Liver (tissue), 7 donors: ENCODE measurements at regions not wholly inside any gene's neighbourhood (a gene's known extent, or its start where the extent isn't known, plus 50 kb on each side); places are given as distances from the start of the nearest gene placed in this dataset.

Experiments used
- DNase-seq: peaks from one replicate; pipeline ENCODE4 v3.0.0-alpha.2; 2017; ENCODE audit warnings: low spot score
- H3K27ac ChIP-seq, 2 donors: one replicate each; pipeline ENCODE4 v1.7.0; 2013; ENCODE audit warnings: inconsistent platforms in 2 of 2, low read length in 2 of 2, control low read depth in 1 of 2, low read depth in 1 of 2, mild to moderate bottlenecking in 1 of 2
- H3K27me3 ChIP-seq, 4 donors: one replicate each; pipeline versions ENCODE4 v1.6.1 to v1.7.0; 2013; ENCODE audit warnings: low read length in 3 of 4, inconsistent platforms in 1 of 4, mild to moderate bottlenecking in 1 of 4, moderate library complexity in 1 of 4; ENCODE audit not compliant: control insufficient read depth in 4 of 4, insufficient read depth in 4 of 4
- H3K36me3 ChIP-seq, 4 donors: one replicate each; pipeline versions ENCODE4 v1.6.1 to v1.7.0; 2013; ENCODE audit warnings: low read length in 3 of 4, mild to moderate bottlenecking in 3 of 4, low read depth in 1 of 4, moderate library complexity in 1 of 4; ENCODE audit not compliant: control insufficient read depth in 4 of 4, insufficient read depth in 3 of 4
- H3K4me1 ChIP-seq, 4 donors: one replicate each; pipeline versions ENCODE4 v1.6.1 to v1.7.0; 2013; ENCODE audit warnings: low read length in 3 of 4, mild to moderate bottlenecking in 3 of 4, moderate library complexity in 1 of 4; ENCODE audit not compliant: control insufficient read depth in 4 of 4, insufficient read depth in 4 of 4
- H3K4me3 ChIP-seq, 3 donors: one replicate each; pipeline versions ENCODE4 v1.6.1 to v1.7.0; 2013; ENCODE audit warnings: low read length in 3 of 3, control low read depth in 1 of 3, low read depth in 1 of 3, mild to moderate bottlenecking in 1 of 3
- H3K9ac ChIP-seq, 2 donors: one replicate each; pipeline ENCODE4 v1.7.0; 2013; ENCODE audit warnings: low read length in 2 of 2, mild to moderate bottlenecking in 2 of 2, moderate library complexity in 2 of 2, control low read depth in 1 of 2, low read depth in 1 of 2
- H3K9me3 ChIP-seq, 4 donors: one replicate each; pipeline versions ENCODE4 v1.6.1 to v1.7.0; 2013; ENCODE audit warnings: low read length in 3 of 4; ENCODE audit not compliant: control insufficient read depth in 4 of 4
- EGR1 ChIP-seq, 2 donors: IDR thresholded peaks; 2 replicates each; pipeline ENCODE4 v1.6.1; 2016 to 2018; ENCODE audit warnings: antibody characterized with exemption in 2 of 2, low read depth in 2 of 2
- FOXA1 ChIP-seq: IDR thresholded peaks from 2 replicates; pipeline ENCODE4 v1.6.1; 2016; ENCODE audit warnings: antibody characterized with exemption
- GABPA ChIP-seq, 2 donors: IDR thresholded peaks in 1 of 2; conservative IDR thresholded peaks in 1 of 2; 2 replicates each; pipeline ENCODE4 v1.6.1; 2016; ENCODE audit warnings: antibody characterized with exemption in 2 of 2, mild to moderate bottlenecking in 1 of 2, moderate library complexity in 1 of 2
- HNF4G ChIP-seq: IDR thresholded peaks from 2 replicates; pipeline ENCODE4 v1.6.1; 2016; ENCODE audit warnings: antibody characterized with exemption
- NR2F2 ChIP-seq: IDR thresholded peaks from 2 replicates; pipeline ENCODE4 v1.6.1; 2016; ENCODE audit warnings: antibody characterized with exemption
- YY1 ChIP-seq: IDR thresholded peaks from 2 replicates; pipeline ENCODE4 v1.6.1; 2016; ENCODE audit warnings: antibody characterized with exemption, mild to moderate bottlenecking
- WGBS: extraction: QIAGEN DNeasy Blood & Tissue Kit; methylation state at CpG from one replicate; pipeline ENCODE4 v1.1.7; 2013; 5-methylcytosine and 5-hydroxymethylcytosine counted together
- TF ChIP-seq, protein P1 (sequence below): IDR thresholded peaks from 2 replicates; pipeline ENCODE4 v1.6.1; 2016; ENCODE audit warnings: antibody characterized with exemption
- TF ChIP-seq, protein P2 (sequence below): IDR thresholded peaks from 2 replicates; pipeline ENCODE4 v1.6.1; 2016; ENCODE audit warnings: antibody characterized with exemption, mild to moderate bottlenecking
- TF ChIP-seq, protein P3 (sequence below): IDR thresholded peaks from 2 replicates; pipeline ENCODE4 v1.6.1; 2016; ENCODE audit warnings: antibody characterized with exemption
- TF ChIP-seq, protein P4 (sequence below): IDR thresholded peaks from 2 replicates; pipeline ENCODE4 v1.6.1; 2016; ENCODE audit warnings: antibody characterized with exemption
- donor health status: healthy.
- donor health status: healthy.
- donor health status: healthy.
- donor health status: healthy.

DNA sequence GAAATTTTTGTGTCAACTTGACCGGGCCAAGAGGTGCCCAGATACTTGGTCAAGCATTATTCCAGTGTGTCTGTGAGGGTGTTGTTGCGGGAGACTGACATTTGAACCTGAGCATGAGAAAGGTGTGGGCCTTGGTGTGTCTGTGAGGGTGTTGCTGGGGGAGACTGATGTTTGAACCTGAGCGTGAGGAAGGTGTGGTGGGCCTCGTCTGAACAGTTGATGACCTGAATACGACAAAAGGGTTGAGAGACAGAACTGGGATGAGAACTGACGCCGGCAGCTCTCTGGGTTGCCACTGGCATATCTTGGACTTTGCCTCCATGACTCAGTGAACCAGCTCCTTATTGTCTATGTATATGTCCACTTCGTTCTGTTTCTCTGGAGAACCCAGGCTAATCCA is 240.5 kb downstream of the ERMARD start:
- Histone ChIP-seq H3K4me3 (no peak overlapping the region), H3K9ac (no peak overlapping the region), H3K9me3 (no peaks in the 10 kb centered on the region), H3K4me1 (peaks cover 0 to 1% (median 0%) of the 10 kb centered on the region in 4 donors), H3K27ac (no peak overlapping the region), H3K27me3 (no peaks in the 10 kb centered on the region), H3K36me3 (no peaks in the 10 kb centered on the region)
- DNase-seq = no peak
- TF ChIP-seq EGR1 (IDR thresholded peaks at IDR 0.05; ENCODE audit: low read depth in 2 of 2) = no peak
- no peak for TF ChIP-seq HNF4G
- TF ChIP-seq, protein P1, sequence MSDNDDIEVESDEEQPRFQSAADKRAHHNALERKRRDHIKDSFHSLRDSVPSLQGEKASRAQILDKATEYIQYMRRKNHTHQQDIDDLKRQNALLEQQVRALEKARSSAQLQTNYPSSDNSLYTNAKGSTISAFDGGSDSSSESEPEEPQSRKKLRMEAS = no peak
- no peak for TF ChIP-seq FOXA1
- no peak for TF ChIP-seq NR2F2
- TF ChIP-seq, protein P2, sequence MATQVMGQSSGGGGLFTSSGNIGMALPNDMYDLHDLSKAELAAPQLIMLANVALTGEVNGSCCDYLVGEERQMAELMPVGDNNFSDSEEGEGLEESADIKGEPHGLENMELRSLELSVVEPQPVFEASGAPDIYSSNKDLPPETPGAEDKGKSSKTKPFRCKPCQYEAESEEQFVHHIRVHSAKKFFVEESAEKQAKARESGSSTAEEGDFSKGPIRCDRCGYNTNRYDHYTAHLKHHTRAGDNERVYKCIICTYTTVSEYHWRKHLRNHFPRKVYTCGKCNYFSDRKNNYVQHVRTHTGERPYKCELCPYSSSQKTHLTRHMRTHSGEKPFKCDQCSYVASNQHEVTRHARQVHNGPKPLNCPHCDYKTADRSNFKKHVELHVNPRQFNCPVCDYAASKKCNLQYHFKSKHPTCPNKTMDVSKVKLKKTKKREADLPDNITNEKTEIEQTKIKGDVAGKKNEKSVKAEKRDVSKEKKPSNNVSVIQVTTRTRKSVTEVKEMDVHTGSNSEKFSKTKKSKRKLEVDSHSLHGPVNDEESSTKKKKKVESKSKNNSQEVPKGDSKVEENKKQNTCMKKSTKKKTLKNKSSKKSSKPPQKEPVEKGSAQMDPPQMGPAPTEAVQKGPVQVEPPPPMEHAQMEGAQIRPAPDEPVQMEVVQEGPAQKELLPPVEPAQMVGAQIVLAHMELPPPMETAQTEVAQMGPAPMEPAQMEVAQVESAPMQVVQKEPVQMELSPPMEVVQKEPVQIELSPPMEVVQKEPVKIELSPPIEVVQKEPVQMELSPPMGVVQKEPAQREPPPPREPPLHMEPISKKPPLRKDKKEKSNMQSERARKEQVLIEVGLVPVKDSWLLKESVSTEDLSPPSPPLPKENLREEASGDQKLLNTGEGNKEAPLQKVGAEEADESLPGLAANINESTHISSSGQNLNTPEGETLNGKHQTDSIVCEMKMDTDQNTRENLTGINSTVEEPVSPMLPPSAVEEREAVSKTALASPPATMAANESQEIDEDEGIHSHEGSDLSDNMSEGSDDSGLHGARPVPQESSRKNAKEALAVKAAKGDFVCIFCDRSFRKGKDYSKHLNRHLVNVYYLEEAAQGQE = no peak
- no peak for TF ChIP-seq GABPA (IDR thresholded peaks at IDR 0.05 in 1 of 2, conservative IDR thresholded peaks at IDR 0.05 in 1 of 2)
- TF ChIP-seq, protein P3, sequence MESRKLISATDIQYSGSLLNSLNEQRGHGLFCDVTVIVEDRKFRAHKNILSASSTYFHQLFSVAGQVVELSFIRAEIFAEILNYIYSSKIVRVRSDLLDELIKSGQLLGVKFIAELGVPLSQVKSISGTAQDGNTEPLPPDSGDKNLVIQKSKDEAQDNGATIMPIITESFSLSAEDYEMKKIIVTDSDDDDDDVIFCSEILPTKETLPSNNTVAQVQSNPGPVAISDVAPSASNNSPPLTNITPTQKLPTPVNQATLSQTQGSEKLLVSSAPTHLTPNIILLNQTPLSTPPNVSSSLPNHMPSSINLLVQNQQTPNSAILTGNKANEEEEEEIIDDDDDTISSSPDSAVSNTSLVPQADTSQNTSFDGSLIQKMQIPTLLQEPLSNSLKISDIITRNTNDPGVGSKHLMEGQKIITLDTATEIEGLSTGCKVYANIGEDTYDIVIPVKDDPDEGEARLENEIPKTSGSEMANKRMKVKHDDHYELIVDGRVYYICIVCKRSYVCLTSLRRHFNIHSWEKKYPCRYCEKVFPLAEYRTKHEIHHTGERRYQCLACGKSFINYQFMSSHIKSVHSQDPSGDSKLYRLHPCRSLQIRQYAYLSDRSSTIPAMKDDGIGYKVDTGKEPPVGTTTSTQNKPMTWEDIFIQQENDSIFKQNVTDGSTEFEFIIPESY = no peak
- 96% methylated on average over 8 of the region's 8 CpGs for WGBS

DNA sequence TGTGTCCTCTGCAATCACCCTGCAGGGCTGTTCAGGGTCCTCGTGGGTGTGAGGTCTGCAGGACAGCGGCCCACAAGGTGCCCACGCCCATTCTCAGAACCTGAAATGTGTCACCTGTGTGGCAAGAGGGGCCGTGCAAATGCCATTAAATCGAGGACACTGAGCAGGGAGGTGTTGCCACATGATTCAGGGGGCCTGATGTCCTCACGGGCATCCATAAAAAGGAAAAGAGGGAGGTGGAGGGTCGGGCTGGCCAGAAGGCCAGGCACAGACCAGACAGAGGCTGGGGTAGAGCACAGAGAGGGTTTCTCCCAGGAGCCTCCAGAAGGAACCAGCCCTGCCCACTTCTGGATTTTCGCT is 239.6 kb downstream of the ERMARD start:
- no peaks in the 10 kb centered on the region for H3K9me3 ChIP-seq
- 84% methylated on average over 8 of the region's 8 CpGs for WGBS
- TF ChIP-seq YY1 (no peak), EGR1 (IDR thresholded peaks at IDR 0.05; ENCODE audit: low read depth in 2 of 2) (no peak), GABPA (IDR thresholded peaks at IDR 0.05 in 1 of 2, conservative IDR thresholded peaks at IDR 0.05 in 1 of 2) (no peak), NR2F2 (no peak)
- TF ChIP-seq, protein P4, sequence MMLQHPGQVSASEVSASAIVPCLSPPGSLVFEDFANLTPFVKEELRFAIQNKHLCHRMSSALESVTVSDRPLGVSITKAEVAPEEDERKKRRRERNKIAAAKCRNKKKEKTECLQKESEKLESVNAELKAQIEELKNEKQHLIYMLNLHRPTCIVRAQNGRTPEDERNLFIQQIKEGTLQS = no peak
- TF ChIP-seq, protein P2 = no peak
- H3K27me3 ChIP-seq = no peaks in the 10 kb centered on the region
- H3K27ac ChIP-seq = no peak overlapping the region
- H3K4me3 ChIP-seq = no peak overlapping the region
- no peak overlapping the region for H3K9ac ChIP-seq
- DNase-seq = no peak
- H3K4me1 ChIP-seq = peaks cover 0 to 1% (median 0%) of the 10 kb centered on the region in 4 donors
- H3K36me3 ChIP-seq = no peaks in the 10 kb centered on the region
